Left colon (tissue), 2 donors: ENCODE measurements at regions not wholly inside any gene's neighbourhood (a gene's known extent, or its start where the extent isn't known, plus 50 kb on each side); places are given as distances from the start of the nearest gene placed in this dataset.

Experiments
- ATAC-seq: fragments of 200-7000 bp; cut with Tn5 transposase; one replicate; pipeline ENCODE4 v1.9.1; 2020; ENCODE audit warnings: mild to moderate bottlenecking, moderate library complexity
- DNase-seq, 2 donors: peaks; one replicate each; pipeline ENCODE4 v3.0.0-alpha.2; 2020
- intact Hi-C, 2 donors: fragments of 100-400 bp; cut with DNase I in 1 of 2; cut with micrococcal nuclease in 1 of 2; formaldehyde crosslinking; loops; one replicate each; pipeline versions ENCODE4 v1.11.2 to v1.14.0; 2022; cut with DNase I, micrococcal nuclease
- donor health status: DM: no; HTN: no; CAD: no.
- donor health status: DM: yes; HTN: yes; CAD: no.

DNA sequence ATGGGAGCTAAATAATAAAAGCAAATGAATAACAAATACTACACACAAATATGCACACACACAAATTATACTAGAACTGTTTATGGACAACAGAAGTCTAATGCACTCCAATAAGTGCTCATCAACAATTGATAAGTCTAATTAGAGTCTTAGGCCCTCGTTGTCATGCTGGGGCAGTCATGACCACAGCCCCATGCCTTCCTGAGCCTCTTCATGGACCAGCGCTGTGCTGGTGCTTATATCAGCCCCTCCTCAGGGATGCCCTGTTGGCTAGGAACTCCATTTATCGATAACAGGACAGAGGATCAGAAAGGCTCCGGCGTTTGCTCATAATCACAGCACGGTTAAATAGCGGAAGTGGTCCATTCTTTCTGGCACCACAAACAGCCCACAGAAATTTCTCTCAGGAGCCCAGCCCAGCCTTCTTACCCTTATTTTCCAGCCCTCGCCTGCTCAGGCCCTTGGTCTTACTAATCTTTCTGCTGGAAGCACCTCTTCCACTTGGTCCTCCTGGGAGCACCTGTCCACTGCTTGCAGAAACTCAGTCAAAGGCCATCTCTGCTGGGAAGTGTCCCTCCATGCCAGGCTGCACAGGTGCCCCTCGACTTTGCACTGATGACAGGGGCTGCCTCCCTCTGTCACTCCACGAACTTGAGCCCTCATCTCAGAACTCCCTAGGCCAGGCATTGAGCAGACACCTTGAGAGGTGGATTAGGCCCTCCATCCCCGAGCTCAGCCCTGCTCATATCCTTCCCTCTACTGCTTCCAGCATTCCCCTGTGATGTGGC is 500.2 kb upstream of the HS6ST1 start:
- intact Hi-C loops = no loop called here
- no peak for ATAC-seq
- no peak for DNase-seq

DNA sequence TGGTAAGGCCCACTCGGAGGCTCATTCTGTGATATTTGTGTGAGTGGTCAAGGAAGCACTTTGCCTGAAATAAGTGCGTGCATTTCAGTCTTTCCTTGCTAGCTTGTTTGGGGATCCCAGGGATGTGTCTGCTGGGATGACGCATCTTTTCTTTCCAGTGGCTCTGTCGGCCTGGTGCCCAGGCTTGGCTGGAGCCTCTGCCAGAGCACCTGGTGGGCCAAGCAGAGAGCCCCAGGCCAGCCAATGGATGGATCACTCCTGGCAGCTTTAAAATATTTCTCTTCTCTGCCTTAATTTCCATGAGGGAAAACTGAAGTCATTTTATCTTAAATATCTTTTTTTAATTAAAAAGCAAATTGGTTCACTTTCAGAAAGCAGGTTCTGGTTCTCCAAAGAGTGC is 501.8 kb upstream of the HS6ST1 start:
- intact Hi-C loops = no loop called here
- ATAC-seq = no peak
- DNase-seq = no peak

DNA sequence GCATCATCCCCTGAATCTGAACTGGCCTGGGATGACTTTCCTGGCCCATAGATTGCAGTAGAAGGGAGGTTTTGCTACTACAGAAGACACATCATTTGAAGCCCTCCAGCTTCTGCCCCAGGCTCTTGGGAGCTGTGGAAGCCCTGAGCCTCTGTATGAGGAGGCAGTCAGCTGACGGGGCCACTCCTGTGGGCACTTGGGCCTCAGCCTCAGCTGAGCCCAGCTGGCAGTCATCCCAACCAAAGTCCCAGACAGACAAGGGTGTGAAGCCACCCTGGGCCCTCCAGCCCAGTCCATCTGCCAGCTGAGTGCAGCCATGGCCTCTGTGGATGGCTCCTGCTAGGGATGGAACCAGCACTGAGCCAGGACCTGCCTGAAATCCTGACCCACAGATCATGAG is 502.3 kb upstream of the HS6ST1 start:
- ATAC-seq (no peak), DNase-seq (no peak)
- intact Hi-C loops = no loop called here

DNA sequence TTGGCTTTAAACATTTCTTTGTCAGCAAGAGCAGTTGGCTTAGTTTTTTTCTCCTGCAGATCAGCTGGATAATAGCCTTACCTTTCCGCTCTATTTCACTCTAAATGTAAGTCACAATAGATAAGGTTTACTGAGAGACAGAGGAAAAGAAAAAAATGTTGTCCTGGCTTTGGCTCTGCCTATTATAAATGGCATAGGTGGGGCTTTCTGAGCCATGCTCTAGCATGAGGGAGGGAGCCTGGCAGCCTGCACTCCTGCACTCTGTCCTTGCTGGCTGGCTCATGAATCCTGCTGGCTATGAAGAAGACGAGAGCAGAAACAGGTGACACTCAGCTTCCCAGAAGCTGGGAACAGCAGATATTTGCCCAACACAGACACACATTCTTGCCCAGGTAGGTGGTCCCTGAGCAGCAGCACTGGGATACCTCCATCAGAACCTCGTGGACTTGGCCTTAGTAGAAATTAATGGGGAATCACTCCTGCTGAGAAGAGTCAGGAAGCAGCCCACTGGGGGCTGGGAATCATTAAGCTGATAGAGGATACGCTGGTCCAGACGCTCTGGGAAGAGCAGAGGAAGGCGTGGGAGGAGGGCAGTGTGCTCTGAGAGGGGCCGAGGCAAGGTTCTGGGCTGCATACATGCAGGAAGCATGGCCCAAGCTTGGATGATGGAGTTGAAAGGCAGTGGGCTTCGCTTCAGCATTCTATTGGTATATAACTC is 514.4 kb upstream of the HS6ST1 start:
- intact Hi-C loops = no loop called here
- DNase-seq (no peak), ATAC-seq (no peak)

DNA sequence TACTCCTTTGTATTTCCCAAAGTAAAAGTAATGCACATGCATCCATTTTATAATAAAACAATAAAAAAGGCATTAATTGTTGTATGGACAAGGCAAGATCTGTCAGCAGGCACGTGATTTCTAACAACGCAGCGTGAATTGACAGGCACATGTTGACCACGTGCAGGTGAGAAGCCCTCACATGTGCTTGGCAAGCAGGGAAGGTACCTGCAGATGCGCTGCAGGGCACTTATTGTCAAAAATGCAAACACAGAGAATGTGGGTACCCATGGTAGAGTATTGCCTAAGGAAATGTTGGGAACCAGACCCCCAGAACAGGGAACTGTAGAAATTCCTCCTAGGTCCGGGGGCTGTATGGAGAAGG is 515.0 kb upstream of the HS6ST1 start:
- DNase-seq (no peak), ATAC-seq (no peak)
- intact Hi-C loops = no loop called here

DNA sequence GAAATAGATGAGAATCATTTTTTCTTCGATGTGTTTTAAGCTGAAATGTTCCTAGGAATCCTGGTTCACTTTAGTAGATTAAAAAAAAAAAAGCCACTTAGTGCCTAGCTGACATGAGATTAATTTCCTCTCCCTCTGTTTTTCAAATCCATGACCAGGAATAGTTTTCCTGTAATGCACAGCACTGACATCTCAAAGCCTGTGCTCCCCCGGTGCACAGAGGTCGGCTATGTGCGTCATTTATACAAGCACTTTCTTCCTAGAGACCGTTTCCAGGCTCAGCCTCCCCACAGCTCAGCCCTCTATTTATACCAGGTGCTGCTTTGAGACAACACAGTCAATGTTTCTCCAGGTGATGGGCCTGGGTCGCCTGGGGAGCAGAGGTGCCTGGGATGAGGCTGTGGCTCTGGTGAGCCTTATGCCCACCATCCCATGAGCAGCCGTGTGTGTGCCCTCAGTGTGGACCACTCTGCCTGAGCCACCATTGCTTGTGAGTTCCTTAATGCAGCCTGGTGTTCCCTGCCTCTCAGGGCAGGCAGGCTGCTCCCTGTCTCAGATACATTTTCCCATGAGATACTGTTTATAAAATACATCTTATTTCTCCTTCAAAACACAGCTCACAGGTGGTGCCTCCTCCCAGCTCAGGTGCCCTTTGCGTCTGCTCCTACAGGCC is 515.7 kb upstream of the HS6ST1 start:
- intact Hi-C loops = no loop called here
- no peak for ATAC-seq
- DNase-seq = no peak

DNA sequence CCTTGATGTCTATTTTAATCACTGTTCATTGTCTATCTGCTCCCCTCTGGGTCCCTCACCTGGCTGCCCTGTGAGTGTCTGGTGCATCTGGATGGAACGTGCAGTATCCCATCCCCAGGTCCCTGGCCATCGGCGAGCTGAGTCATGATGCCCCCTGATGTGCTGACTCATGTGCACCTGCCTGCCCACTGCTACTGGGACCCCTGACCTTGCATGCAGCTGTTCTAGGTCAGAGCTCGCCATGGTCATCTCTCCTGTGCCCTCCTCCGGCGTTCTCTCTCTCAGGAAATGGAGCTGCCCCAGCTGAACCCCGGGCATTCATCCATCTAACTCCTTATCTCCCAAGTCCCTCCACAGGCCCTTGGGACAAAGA is 516.2 kb upstream of the HS6ST1 start:
- no peak for ATAC-seq
- intact Hi-C loops = no loop called here
- DNase-seq = no peak

DNA sequence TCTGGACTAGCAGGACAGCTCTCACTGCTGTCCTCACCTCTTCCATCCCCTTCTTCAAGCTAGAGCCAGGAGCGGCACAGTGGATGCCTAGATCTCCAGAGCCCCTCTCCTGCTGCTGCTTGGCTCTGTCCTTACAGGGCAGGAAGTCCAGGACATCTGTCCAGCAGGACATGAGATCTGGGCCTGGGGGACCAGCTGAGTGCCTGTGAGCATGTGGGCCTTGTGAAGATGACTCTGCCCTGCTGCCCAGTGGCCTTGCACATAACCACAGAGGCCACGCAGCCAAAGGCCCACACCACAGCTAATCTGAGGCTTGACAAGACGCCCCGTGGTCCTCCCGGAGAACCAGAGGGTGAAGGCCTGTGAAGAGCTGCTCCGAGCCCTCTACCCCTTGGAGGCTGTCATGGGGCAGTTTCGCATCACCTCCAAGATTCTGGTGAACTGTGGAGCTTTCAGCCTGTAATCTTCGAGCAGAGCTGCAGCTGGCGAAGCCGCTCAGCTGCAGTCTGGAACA is 516.7 kb upstream of the HS6ST1 start:
- ATAC-seq = no peak
- intact Hi-C loops = no loop called here

DNA sequence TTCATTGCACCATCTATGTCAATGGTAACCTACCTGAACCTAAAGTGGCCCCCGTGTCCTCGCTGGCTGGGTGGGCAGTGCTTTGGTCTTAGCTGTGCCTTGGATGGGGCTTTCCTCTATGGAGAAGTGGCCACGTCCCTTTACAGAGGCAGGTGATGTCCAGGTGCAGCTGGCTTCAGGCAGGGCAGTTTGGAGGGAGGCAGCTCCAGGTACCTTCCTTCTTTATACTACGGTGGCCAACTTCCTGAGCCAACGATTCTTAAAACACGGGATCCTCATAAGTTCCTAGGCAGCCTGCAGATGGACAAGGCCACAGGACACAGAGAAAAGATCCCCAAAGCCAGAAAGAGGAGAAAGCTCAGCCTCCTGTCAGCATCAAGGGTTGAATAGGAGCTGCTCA is 517.3 kb upstream of the HS6ST1 start:
- no peak for ATAC-seq
- no peak for DNase-seq
- intact Hi-C loops = no loop called here

More for the DNA sequence above, 516.7 kb upstream of the HS6ST1 start:
- no peak for DNase-seq

DNA sequence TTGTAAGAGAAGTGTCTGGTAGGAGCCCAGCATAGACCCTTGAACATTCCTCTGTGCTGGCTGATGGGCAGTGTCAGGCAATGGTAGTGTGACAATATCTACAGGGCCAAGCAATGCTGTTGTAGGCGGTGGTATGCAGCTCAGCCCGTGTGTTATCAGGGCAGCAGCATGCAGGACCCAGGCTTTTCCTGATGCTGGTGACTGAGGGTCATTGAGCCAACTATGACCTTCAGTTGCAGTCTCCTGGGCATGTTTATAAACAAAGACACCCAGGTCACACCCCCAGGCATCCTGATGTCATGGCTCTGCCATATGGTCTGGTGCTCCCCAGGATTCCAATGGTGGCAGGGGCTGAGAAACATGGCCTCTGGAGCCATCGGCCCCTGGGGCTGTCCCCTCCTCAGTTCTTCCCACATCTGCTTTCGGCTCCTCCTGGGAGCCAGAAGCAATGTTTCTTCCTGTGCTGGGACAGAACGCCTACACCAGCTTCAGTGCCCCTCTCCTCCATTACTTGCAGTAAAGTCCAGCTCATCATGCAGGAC is 518.0 kb upstream of the HS6ST1 start:
- intact Hi-C loops = no loop called here
- no peak for ATAC-seq
- no peak for DNase-seq

DNA sequence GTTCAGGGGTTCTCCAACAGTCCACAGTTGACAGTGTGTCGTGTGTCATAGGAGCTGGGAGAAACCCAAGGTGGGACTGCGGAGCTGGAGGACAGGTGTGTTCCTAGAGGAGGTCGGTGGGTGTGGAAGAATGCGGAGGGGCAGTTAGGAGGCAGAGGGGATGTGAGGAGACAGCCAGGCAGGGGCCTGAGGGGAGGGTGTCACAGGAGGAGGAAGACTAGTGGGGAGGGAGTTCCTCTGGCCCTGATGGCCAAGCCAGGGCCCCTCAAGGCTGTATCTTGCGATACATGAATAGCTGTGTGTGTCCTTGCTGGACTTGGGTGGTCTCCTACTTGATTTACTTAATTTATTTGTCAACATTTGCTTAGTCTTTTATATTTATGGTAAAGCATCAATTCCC is 519.6 kb upstream of the HS6ST1 start:
- DNase-seq = no peak
- intact Hi-C loops = no loop called here
- no peak for ATAC-seq

DNA sequence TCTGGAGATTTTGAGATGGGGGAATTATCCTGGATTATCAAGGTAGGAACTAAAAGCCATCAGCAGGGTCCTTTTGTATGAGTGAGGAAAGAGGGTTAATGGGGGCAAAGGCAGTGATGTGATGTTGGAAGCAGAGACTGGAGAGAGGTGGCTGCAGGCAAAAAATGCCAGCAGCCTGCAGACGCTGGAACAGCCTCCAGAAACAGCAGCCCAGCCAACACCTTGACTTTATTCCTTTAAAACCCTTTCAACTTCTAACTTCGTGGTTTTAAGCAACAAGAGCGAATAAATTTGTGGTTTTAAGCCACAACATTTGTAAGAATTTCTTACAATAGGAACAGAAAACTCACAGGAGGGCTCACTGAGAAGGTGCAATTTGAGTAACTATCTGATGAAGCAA is 523.1 kb upstream of the HS6ST1 start:
- intact Hi-C loops = no loop called here
- ATAC-seq = no peak
- DNase-seq = no peak

DNA sequence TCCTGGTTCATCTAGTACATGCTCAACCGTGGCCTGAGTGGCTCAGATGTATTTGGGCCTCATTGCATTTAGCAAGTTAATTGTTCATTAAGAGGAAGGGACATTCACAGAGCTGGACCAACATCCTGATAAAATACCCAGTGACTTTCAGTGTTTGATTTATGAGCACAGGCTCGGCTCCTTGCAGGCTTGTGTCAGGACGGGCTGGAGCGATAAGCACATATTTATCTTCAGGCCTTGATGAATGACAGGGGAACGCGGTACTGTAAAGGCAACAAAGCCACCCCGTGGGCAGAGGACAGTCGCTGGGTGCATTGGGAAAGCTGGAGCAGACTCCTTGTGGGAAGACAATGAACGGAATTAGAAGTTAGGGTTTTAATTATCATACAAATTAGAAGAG is 548.6 kb upstream of the HS6ST1 start:
- ATAC-seq (no peak), DNase-seq (no peak)
- intact Hi-C loops = no loop called here

DNA sequence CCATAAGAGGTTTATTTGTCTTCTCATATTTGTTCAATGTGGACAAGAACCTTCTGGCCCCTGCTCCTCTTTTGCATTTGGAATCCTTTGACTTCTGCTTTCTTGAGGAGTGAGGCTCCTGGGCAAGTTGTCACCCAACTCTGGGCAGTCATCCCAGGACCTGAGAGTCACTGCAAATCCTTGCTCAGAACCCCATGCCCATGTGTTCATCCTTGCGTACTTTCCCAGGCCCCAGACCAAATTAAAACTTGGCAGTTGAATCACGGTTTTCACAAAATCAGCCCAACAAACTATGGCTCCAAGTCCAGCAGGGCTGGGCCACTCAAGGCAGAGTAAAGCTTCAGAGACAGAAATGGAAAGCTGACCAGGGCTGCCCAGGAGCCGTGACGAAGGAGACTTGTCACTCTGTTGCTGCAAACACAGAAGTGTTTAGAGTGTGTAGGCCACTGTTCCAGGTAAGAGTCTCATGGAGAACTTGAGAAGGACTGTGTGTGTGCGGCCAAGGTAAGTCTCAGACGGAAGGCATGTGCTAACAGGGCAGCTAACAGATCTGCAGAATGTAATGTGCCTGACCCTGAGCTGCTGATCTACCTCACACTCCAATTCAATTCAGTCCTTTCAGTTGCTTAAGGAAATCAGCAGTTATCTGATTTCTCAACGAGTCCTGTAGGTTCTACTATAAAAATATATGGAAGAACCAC is 549.4 kb upstream of the HS6ST1 start:
- ATAC-seq (no peak), DNase-seq (no peak)
- intact Hi-C loops = no loop called here

DNA sequence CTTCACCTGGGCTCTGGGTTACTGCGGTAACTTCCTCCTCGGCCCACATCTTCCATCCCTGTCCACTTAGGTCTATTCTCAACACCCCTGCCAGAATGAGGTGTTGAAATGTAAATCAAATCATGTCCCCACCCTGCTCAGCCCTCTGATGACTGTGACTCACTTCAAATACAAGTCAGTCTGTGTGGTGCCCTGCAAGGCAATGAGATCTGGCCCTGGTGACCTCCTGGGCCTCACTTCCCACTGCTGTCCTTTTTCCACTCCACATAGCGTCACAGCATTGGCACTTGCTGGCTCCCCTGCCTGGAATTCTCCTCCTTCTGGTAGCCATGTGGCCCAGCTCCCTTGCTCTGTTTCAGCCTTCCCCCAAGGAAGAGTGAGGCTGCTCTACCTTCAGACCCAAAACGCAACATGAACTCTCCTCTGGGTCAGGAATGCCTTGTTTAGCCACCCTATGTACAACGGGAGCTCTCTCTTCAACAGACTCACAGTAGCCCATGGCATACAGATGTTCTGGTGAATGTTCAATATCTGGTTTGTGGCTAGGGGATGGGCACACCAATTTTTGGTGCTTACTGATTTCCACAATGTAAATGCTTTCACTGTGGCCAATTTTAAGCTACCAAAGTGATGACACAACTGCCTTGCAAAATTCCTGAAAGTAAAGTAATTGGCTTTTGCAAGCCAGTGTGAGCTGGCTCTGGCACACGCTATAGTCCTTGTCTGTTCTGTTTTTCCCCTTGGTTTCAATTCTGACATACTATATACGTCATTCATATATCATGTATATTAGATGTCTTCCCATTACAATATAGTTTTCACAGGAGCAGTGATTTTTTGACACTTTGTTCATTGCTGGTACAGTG is 550.3 kb upstream of the HS6ST1 start:
- intact Hi-C loops = no loop called here
- no peak for ATAC-seq
- no peak for DNase-seq

DNA sequence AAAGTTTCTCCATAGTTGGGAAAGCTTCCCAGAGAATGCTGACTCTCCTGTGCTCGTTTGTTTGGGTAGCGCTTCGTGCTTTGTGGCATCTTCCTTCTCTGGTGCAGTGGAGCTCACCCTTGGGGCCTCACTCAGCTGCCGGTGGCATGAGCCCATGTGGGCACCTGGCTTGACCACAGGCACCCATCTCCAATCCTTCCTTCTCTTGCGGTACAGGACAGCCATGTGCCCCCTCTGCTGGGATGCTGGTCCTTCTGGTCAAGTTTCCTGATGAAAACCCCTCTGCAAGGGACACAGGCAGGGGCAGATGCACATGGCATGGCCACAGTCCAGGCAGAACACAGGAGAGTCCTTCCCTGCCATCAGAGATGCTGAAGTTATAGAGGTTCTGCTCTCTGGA is 555.9 kb upstream of the HS6ST1 start:
- ATAC-seq (no peak), DNase-seq (no peak)
- intact Hi-C loops = no loop called here

DNA sequence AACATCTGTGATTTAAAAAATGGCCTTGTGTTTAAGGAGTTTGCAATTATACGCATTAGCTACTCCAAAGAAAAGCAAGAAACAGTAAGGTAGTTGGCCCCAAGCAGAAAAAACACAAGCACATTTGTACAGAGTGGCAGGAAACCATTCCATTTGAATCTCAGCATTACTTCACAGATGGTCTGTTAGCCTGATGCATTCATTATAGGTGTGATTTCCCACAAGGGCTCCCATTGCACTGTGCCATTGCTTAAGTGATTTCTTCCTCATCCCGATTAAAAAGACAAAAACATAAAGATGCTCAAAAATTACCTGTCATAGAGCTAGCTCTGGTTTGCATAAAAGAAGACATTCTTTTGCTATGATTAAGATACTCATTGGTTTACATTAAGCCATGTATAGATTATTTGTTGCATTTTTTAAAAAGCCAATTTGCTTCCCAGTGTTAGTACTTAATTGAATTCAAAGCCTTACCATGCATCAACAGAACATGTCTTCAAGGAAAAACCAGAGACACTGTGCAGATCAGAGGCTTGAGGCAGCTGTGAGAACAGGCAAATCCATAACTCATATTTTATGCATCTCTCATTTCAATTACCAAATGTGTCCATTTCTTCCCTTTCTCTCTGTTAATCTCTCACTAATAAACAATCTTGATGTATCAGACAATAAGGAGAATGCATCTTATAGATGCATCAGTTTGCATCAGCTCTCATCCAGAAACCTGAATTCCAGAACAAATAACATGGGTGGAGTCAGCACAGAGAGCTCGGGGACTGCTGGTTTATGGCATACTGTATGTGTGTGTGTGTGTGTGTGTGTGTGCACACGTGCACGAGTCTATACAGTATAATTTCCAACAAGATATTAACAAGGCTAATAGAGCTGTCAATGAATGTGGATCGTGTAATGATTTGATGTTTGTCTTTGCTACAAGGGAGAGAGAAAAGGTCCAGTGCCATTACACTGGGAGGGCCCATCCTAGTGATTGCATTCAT is 558.6 kb upstream of the HS6ST1 start:
- no peak for DNase-seq
- no peak for ATAC-seq
- intact Hi-C loops = no loop called here
